SJSA1 (cell line): ENCODE measurements at regions not wholly inside any gene's neighbourhood (a gene's known extent, or its start where the extent isn't known, plus 50 kb on each side); places are given as distances from the start of the nearest gene placed in this dataset.

ENCODE experiments used
- DNase-seq, 2 experiments: peaks; one replicate each; pipeline ENCODE4 v3.0.0-alpha.2; 2015 to 2020; ENCODE audit warnings: low spot score in 2 of 2, low read depth in 1 of 2
- H3K27ac ChIP-seq: fragments of 250-450 bp; sonication (Bioruptor Pico); 2 replicates; pipeline ENCODE4 v1.5.1; 2020; ENCODE audit warnings: mild to moderate bottlenecking, moderate library complexity
- H3K27me3 ChIP-seq: fragments of 250-450 bp; sonication (Bioruptor Pico); replicated peaks from 2 replicates; pipeline ENCODE4 v1.5.1; 2020; ENCODE audit warnings: mild to moderate bottlenecking, moderate library complexity
- H3K36me3 ChIP-seq: fragments of 250-450 bp; sonication (Bioruptor Pico); 2 replicates; pipeline ENCODE4 v1.5.1; 2020; ENCODE audit warnings: mild to moderate bottlenecking
- H3K4me1 ChIP-seq: fragments of 250-450 bp; sonication (Bioruptor Pico); replicated peaks from 2 replicates; pipeline ENCODE4 v1.6.1; 2021; ENCODE audit warnings: mild to moderate bottlenecking
- H3K4me3 ChIP-seq: fragments of 250-450 bp; sonication (Bioruptor Pico); 2 replicates; pipeline ENCODE4 v1.5.1; 2020; ENCODE audit warnings: mild to moderate bottlenecking
- H3K9me3 ChIP-seq: fragments of 250-450 bp; sonication (Bioruptor Pico); replicated peaks from 2 replicates; pipeline ENCODE4 v1.5.1; 2020; ENCODE audit warnings: mild to moderate bottlenecking

DNA sequence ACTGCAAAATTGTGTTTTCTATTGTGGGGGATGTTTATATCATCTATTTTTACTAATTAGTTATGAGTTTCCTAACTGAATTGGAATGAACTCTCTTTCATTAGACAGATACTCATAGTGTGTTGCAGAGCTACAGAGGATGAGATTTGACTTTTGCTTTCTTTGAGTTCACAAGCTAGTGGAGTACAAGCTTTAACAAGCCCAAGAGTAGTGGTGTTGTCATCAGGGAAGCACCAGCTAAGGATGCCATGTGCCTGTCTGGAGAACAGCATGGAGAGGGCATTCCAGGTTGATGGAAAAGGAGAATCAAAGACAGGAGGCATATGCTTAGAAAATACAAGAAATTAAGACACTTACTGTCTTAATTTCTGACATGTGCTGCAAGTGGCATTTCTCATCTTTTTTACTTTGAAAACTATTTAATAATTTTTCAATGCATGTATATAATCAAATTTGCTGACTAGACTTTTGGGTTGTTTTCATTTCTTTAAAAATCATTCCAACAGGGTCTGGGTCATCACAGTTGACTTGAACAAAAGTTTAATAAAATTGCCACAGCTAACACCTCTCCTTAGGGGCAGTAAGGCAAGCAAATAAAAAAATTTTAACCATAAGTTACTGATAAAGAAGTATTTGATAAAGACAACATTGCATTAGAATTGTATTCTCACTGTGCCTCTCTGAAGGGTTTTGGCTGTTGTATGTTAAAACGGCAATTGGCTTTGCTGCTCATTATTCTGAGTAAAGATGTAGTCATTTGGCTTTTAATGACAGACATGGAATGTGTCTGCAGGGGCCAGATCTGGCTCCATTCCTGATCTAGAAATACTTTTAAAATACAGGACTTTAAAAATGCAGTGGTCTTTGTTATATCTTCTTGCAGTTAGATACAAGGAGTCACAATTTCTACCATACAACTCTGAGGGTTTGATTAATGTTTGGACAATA, 323.7 kb upstream of the CDH11 start:
- no peaks in the 10 kb centered on the region for H3K36me3 ChIP-seq
- no peak overlapping the region for H3K27ac ChIP-seq
- H3K9me3 ChIP-seq: no peaks in the 10 kb centered on the region; the same call in 1 of the 2 replicates
- no peaks in the 10 kb centered on the region for H3K4me1 ChIP-seq
- H3K27me3 ChIP-seq: no peaks in the 10 kb centered on the region
- DNase-seq: no peak
- H3K4me3 ChIP-seq: no peak overlapping the region

DNA sequence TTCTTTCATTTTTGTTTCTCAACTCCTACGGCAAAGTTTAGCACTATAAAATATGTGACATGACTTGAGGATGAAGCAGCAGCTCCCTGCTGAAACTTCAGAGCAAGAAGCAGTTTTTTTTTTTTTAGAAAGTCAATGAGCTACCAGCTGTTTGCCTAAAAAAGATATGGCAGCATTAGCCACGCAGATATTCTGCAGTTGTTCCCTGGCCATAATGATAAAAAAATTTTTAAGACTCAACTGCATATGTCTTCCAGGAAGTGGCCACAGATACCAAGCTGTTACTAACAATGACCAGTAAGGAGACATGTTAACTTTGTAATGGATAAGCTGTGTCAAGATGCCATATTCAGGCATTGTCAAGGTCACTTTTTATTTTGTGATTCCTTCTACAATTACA, 319.6 kb upstream of the CDH11 start:
- Histone ChIP-seq H3K4me1 (no peaks in the 10 kb centered on the region), H3K27ac (no peak overlapping the region), H3K27me3 (no peaks in the 10 kb centered on the region), H3K4me3 (no peak overlapping the region), H3K9me3 (no peaks in the 10 kb centered on the region; the same call in 1 of the 2 replicates), H3K36me3 (no peaks in the 10 kb centered on the region)
- DNase-seq: no peak

DNA sequence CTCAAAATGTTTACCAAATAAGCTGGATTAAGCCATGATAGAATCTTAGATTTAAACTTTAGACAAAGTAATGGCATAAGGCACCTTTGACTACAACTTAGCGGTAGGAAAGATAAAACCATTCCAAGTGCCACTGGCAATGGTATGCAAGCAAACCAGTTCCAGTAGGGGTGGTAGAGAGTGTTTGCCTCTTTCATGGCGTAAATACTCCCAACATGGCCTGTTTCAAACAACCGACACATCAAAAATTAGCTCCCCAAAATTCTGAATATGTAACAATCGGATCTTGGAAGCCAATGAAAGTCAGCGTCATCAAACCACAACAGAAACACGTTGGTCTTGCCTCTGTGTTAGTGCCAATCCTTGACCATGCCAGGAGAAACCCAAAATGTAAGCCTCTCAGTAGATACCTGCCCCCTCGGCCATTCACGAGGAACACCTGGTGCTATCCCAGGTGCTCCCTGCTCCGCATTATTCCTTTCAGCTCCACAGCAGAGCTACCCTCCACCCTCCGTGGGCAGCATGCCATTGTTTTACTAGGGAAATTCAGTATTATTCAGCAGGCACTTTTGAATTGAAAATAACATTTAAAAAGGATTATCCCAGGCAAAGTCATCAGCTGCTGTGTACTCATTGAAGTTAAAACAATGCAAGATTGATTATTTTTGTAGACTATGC, 307.8 kb upstream of the CDH11 start:
- Histone ChIP-seq H3K9me3 (no peaks in the 10 kb centered on the region), H3K4me3 (no peak overlapping the region), H3K27ac (no peak overlapping the region), H3K4me1 (no peaks in the 10 kb centered on the region), H3K27me3 (no peaks in the 10 kb centered on the region), H3K36me3 (no peaks in the 10 kb centered on the region)
- DNase-seq: no peak

DNA sequence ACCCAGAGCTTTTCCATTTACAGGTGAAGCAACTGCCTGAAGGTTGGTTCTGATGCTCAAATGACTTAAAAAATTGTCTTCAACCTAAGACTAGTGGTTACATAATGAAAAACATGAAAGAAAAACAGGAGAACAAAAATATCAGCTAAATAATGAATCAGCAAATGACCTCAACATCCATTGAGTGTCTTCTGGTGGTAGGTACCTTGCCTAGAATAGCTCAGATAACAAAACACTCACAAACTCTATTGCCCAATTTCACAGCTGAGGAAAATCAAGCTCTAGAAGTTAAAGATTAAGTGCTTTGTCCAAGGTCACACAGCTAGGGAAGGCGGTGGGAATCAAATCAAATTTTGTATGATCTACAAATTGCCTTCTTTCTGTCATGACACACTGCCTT, 304.6 kb upstream of the CDH11 start:
- DNase-seq: no peak

DNA sequence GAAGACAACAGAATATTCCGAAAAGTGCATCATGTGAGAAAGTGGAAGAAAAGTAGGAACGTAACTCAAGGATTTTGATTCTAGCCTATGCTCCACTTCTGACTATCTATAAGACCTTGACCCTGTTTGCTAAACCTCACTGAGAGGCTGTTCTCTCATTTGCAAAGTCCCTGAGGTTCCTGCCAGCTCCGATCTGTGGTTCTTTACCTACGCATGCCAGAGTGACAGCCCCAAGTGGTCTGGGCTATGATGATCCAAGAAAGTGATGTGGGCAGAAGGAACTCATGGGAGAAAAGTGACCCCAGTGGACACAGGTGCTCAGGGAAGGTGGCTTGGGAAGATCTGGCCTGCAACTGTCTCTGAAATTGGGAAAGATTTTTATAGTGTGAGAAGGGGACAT, 301.1 kb upstream of the CDH11 start:
- H3K4me1 ChIP-seq: no peaks in the 10 kb centered on the region
- no peaks in the 10 kb centered on the region for H3K9me3 ChIP-seq
- H3K4me3 ChIP-seq: no peak overlapping the region
- DNase-seq: no peak
- no peak overlapping the region for H3K27ac ChIP-seq
- H3K27me3 ChIP-seq: no peaks in the 10 kb centered on the region
- no peaks in the 10 kb centered on the region for H3K36me3 ChIP-seq

More for the DNA sequence above, 304.6 kb upstream of the CDH11 start:
- no peak overlapping the region for H3K4me3 ChIP-seq
- H3K4me1 ChIP-seq: no peaks in the 10 kb centered on the region
- H3K36me3 ChIP-seq: no peaks in the 10 kb centered on the region
- no peak overlapping the region for H3K27ac ChIP-seq
- no peaks in the 10 kb centered on the region for H3K9me3 ChIP-seq
- no peaks in the 10 kb centered on the region for H3K27me3 ChIP-seq

DNA sequence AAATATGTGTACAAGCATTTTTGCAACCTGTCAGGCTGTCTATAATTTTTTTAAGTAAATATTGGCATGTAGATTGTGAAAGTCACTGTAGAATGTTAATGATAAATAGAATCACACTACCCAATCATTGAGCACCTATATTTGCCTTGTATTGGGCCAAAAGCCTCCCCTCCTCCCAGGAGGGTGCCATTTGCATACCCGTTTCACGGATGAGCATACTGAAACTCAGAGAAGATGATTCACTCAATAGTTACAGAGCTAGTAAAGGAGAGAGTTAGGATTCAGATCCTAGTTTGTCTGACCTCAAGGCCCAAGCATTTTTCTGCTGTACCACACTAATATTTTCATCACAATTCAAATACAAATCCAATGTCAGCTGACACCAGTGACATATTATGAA, 299.7 kb upstream of the CDH11 start:
- Histone ChIP-seq H3K36me3 (no peaks in the 10 kb centered on the region), H3K4me1 (no peaks in the 10 kb centered on the region), H3K27me3 (no peaks in the 10 kb centered on the region), H3K27ac (no peak overlapping the region), H3K4me3 (no peak overlapping the region), H3K9me3 (no peaks in the 10 kb centered on the region)
- no peak for DNase-seq

DNA sequence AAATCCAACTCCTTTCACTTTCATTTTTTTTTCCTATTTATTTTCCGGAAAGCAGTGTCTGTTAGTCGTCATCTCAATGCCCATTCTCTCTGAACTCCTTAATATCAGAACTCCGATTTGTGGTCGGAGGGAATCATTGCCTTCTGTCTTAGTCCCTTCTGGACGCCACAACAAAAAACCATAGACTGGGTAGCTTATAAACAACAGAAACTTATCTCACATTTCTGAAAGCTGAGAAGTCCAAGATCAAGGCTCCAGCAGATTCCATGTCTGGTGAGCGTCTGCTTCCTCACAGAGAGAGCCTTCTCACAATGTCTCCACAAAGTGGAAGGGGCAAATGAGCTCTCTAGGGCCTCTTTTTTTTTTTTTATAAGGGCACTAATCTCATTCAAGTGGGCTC, 296.6 kb upstream of the CDH11 start:
- Histone ChIP-seq H3K27me3 (no peaks in the 10 kb centered on the region), H3K9me3 (no peaks in the 10 kb centered on the region; the same call in 1 of the 2 replicates), H3K4me1 (peaks cover 20% of the 10 kb centered on the region), H3K36me3 (no peaks in the 10 kb centered on the region), H3K27ac (no peak overlapping the region), H3K4me3 (no peak overlapping the region)
- DNase-seq: no peak

DNA sequence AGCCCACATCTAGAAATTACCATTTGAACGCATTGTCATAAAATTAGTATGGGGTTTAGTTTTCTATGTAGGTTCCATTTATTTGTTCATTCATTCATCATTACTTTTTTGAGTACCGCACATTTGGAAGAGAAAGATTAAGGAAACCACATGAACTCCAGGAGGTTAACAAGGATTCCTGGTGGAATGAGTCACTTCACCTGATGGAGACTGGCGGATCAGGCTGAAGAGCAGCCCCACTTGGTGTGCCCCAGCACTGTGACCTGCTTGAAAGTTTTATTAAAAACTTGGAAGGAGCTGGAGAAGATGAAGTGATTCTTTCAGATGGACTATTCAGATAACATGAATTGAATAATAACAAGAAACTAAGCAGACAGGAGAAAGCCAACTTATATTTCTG, 293.6 kb upstream of the CDH11 start:
- no peak overlapping the region for H3K4me3 ChIP-seq
- DNase-seq: peak in 1 of 2 experiments; percentile 28
- no peaks in the 10 kb centered on the region; the same call in 1 of the 2 replicates for H3K9me3 ChIP-seq
- H3K36me3 ChIP-seq: no peaks in the 10 kb centered on the region
- no peaks in the 10 kb centered on the region for H3K27me3 ChIP-seq
- H3K4me1 ChIP-seq: peaks cover 30% of the 10 kb centered on the region
- H3K27ac ChIP-seq: no peak overlapping the region

DNA sequence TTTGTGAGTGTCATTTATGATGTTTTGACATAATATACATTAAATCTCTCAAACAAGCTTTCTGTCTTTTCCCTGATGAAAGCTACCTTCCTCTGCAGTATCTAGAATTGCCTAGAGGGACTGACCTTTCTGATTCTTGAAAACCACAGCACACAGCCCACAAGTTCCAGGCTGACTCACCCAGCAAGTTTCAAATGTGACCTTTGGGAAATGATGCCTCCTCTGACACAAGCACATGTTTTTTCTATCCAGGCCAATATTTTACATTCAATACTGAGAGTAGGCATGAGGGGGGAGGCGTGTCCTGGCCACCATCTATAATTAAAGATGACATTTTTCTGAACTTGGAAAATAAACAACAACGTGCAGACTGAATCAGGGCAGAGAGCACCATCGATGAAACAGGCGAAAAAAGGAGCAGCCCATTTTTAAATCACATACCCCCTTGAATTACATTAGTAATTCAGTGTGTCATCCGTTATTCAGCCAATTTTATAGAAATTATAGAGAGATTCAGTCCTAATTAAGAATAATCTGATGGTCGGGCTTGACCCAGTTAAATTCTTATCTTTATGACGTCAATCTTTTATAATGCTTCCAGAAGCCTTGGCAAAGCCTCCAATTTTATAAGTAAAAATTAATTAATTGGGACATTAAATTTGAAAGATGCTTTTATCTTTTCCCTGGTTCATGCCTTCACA, 292.6 kb upstream of the CDH11 start:
- Histone ChIP-seq H3K9me3 (no peaks in the 10 kb centered on the region; the same call in 1 of the 2 replicates), H3K27ac (no peak overlapping the region), H3K4me3 (no peak overlapping the region), H3K27me3 (no peaks in the 10 kb centered on the region), H3K4me1 (peaks cover 40% of the 10 kb centered on the region), H3K36me3 (no peaks in the 10 kb centered on the region)
- peak; percentile 44 to 68 for DNase-seq

DNA sequence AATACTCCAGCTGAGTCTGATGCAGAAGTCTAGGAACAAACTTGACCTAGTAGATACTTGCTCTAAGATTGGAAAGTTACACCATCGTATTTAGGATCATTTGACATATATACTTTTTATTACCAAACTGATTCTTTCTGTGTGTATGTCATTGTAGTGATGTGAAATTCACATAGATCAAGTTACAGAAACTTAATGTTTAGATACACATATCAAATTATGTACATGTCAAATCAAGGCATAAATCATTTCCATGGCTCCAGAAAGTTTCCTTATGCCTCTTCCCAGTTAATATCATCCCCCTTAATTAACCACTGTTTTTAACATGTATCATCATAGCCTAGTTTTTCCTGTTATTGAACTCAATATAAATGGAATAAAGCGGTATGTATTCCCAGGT, 292.0 kb upstream of the CDH11 start:
- H3K27ac ChIP-seq: no peak overlapping the region
- no peaks in the 10 kb centered on the region; the same call in 1 of the 2 replicates for H3K9me3 ChIP-seq
- peaks cover 44% of the 10 kb centered on the region for H3K4me1 ChIP-seq
- H3K4me3 ChIP-seq: no peak overlapping the region
- H3K36me3 ChIP-seq: no peaks in the 10 kb centered on the region
- H3K27me3 ChIP-seq: no peaks in the 10 kb centered on the region
- peak in 1 of 2 experiments; percentile 5 for DNase-seq

DNA sequence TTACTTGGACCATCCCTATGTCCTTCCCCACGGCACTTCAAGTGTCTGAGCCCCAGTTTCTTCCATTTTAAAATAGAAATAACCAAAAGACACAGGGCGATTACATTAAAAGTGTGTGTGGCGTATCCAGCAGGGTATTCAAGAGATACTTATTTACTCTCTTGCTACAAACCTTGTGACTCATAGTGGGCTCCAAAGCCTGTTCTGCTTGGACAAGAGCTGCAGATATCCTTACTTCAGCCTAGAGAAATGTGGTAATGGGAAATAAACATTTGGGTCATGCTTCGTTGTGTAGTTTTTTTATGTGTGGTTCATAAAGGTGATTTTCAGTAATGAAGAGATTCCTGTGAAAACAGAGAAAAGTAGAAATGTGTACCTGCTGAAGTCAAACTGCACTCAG, 288.9 kb upstream of the CDH11 start:
- Histone ChIP-seq H3K36me3 (no peaks in the 10 kb centered on the region), H3K27ac (no peak overlapping the region), H3K4me1 (peaks cover 44% of the 10 kb centered on the region), H3K27me3 (no peaks in the 10 kb centered on the region), H3K9me3 (no peaks in the 10 kb centered on the region), H3K4me3 (no peak overlapping the region)
- peak; percentile 48 to 50 for DNase-seq

DNA sequence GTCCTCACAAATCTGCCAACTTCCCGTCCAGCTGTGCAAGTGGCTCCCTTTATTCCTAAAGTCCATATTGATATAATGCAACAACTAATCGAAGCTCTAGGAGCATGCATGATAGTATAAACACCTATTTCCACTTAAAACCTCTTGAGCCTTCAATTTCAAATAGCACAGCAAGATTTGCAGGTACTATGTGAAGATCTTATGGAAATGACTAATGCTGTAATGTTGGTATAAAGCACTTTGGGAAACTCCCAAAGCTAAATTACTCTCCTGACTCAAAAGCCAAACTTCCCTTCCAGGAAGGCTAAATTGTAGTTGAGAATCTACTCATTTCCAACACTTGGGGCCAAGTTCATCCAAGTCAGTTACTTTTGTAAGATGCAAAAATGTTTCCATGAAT, 287.6 kb upstream of the CDH11 start:
- Histone ChIP-seq H3K27ac (no peak overlapping the region), H3K36me3 (no peaks in the 10 kb centered on the region), H3K27me3 (no peaks in the 10 kb centered on the region), H3K4me3 (no peak overlapping the region), H3K9me3 (no peaks in the 10 kb centered on the region), H3K4me1 (peaks cover 32% of the 10 kb centered on the region)
- peak in 1 of 2 experiments; percentile 10 for DNase-seq

DNA sequence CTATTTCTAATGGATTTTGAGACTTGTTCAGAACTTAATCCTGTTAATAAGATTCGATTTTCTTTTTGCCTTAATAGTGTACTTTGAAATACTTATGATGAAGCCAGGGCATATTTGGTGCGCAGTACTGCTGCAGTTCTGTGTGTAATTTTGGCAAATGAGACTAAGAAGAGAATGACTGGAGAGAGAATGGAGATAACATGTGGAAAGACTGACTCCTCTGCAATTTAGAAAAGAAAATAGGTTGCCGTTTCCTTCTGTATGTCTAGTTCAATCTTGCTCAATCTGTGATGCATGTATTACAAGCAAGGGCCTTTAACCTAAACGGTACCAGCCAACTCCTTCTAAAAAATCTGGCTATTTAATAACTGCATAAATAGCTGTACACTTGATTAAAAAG, 285.1 kb upstream of the CDH11 start:
- H3K4me3 ChIP-seq: no peak overlapping the region
- H3K9me3 ChIP-seq: no peaks in the 10 kb centered on the region
- no peaks in the 10 kb centered on the region for H3K36me3 ChIP-seq
- H3K27ac ChIP-seq: no peak overlapping the region
- H3K4me1 ChIP-seq: peaks cover 23% of the 10 kb centered on the region
- no peaks in the 10 kb centered on the region for H3K27me3 ChIP-seq
- DNase-seq: no peak

DNA sequence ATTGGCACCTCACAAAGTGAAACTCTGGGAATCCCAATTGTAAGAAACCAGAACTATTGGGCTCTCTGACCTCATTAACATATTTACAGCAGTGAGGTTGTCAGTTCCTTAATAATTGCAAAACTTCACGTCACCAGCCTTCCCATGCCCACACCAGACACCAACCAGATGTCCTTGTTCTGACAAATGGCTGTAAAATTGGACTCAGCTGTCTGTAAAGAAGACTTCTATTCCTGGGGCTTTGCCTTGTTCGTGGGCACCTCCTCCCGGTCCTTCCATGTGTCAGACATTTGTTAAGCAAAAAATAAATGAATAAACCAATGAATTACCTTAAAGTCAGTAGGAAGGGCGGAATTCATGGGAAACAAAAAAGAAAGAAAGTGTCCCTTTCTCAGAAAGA, 284.3 kb upstream of the CDH11 start:
- Histone ChIP-seq H3K4me3 (no peak overlapping the region), H3K27ac (no peak overlapping the region), H3K4me1 (peaks cover 20% of the 10 kb centered on the region), H3K36me3 (no peaks in the 10 kb centered on the region), H3K27me3 (no peaks in the 10 kb centered on the region), H3K9me3 (no peaks in the 10 kb centered on the region)
- DNase-seq: no peak
